GM19463 (cell line): ENCODE measurements at regions not wholly inside any gene's neighbourhood (a gene's known extent, or its start where the extent isn't known, plus 50 kb on each side); places are given as distances from the start of the nearest gene placed in this dataset.
A peak's percentile ranks its signal among the peaks of the same experiment; 100 is the strongest.
"Not testable (repeated sequence)": the region's sequence is repeated elsewhere in the genome, so short reads cannot be mapped to it uniquely, and the experiment has no call there.

Experiments
- ATAC-seq: cut with Tn5 transposase; IDR thresholded peaks from one replicate; pipeline ENCODE4 v1.9.1; 2021; ENCODE audit warnings: mild to moderate bottlenecking, moderate library complexity; ENCODE audit not compliant: unreplicated experiment

- not testable (repeated sequence) for ATAC-seq
Measured at GRCh38 chr7:65797086-65797485, 75.8 kb upstream of the VKORC1L1 start.

GRCh38 chr7:65797566-65797965 is 75.3 kb upstream of the VKORC1L1 start:
- ATAC-seq, result not testable (repeated sequence)

- ATAC-seq, result peak; percentile 95
Measured at GRCh38 chr7:65798111-65799075, 74.5 kb upstream of the VKORC1L1 start.

GRCh38 chr7:65800191-65800590 is 72.7 kb upstream of the VKORC1L1 start:
- not testable (repeated sequence) for ATAC-seq

GRCh38 chr7:65800890-65801341 is 72.0 kb upstream of the VKORC1L1 start:
- ATAC-seq, result no peak

- no peak for ATAC-seq
Measured at GRCh38 chr7:65804887-65805286, 68.0 kb upstream of the VKORC1L1 start.

- ATAC-seq, result not testable (repeated sequence)
Measured at GRCh38 chr7:65807067-65807466, 65.8 kb upstream of the VKORC1L1 start.

DNA sequence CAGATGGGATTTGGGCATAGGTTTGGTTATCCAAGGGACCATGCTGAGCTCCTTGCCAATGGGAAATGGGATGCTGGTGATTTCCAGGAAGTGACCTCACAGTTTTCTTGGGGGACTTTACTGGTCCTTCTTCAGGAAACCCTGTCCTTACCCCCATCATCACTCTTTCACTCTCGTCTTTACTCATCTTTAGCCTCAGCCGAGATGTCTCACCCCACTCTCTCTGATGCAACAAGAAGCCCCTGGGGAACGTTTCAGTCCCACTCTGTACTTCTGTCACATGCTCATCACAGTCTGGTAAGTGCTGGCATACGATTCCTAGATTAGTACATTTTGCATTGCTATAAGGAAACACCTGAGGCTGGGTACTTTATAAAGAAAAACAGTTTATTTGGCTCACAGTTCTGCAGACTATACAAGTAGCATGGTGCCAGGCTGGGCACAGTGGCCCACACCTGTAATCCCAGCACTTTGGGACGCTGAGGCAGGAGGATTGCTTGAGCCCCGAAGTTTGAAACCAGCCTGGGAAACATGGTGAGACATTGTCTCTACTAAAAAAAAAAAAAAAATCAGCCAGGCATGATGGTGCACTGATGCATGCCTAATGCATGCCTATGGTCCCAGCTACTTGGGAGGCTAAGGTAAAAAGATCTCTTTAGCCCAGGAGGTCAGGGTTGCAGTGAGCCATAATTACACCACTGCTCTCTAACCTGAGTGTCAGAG is 63.5 kb upstream of the VKORC1L1 start:
- peak; percentile 90 for ATAC-seq

GRCh38 chr7:65809982-65810288 is 62.9 kb upstream of the VKORC1L1 start:
- ATAC-seq, result peak; percentile 38

- no peak for ATAC-seq
Measured at GRCh38 chr7:65812281-65812680, 60.6 kb upstream of the VKORC1L1 start.

GRCh38 chr7:65814556-65815167 is 58.2 kb upstream of the VKORC1L1 start:
- not testable (repeated sequence) for ATAC-seq

- no peak for ATAC-seq
Measured at GRCh38 chr7:65820287-65820950, 52.5 kb upstream of the VKORC1L1 start.
